HCT116 (cell line): ENCODE measurements at regions not wholly inside any gene's neighbourhood (a gene's known extent, or its start where the extent isn't known, plus 50 kb on each side); places are given as distances from the start of the nearest gene placed in this dataset.

Experiments used
- MAX ChIP-seq: IDR thresholded peaks from 2 replicates; pipeline ENCODE4 v1.6.1; 2012
- POLR2A ChIP-seq: IDR thresholded peaks from 2 replicates; pipeline ENCODE4 v1.7.0; 2011; ENCODE audit warnings: borderline replicate concordance; ENCODE audit not compliant: insufficient read depth, insufficient read length; ENCODE audit errors: extremely low read depth
- POLR2AphosphoS5 ChIP-seq: IDR thresholded peaks from 2 replicates; pipeline ENCODE4 v1.6.1; 2011; ENCODE audit warnings: mild to moderate bottlenecking, low read depth, low read length, moderate library complexity
- SRF ChIP-seq: IDR thresholded peaks from 2 replicates; pipeline ENCODE4 v1.6.1; 2012; ENCODE audit warnings: low read depth
- YY1 ChIP-seq: IDR thresholded peaks from 2 replicates; pipeline ENCODE4 v1.6.1; 2011; ENCODE audit warnings: low read length, low read depth, moderate library complexity, mild to moderate bottlenecking; ENCODE audit not compliant: insufficient replicate concordance; ENCODE audit errors: extremely low read depth
- ZNF274 ChIP-seq: fragments of 200-500 bp; sonication (Bioruptor generic); IDR thresholded peaks from 2 replicates; pipeline ENCODE4 v1.6.1; 2014; ENCODE audit warnings: mild to moderate bottlenecking, low read depth, low read length, inconsistent platforms
- TF ChIP-seq, protein P1 (sequence below), 3 experiments: fragments of 200-600 bp in 1 of 3; sonication (generic) in 1 of 3; IDR thresholded peaks in 2 of 3; conservative IDR thresholded peaks in 1 of 3; 2 replicates each; pipeline ENCODE4 v1.5.1; 2012 to 2017; ENCODE audit warnings: low read depth in 2 of 3, low read length in 2 of 3, antibody characterized with exemption in 1 of 3, borderline replicate concordance in 1 of 3, control low read depth in 1 of 3, mild to moderate bottlenecking in 1 of 3, mixed read lengths in 1 of 3, mixed run types in 1 of 3, moderate library complexity in 1 of 3; ENCODE audit not compliant: insufficient read depth in 1 of 3
- TF ChIP-seq, protein P2 (sequence below): IDR thresholded peaks from 2 replicates; pipeline ENCODE4 v1.6.1; 2011; ENCODE audit warnings: mild to moderate bottlenecking, low read length, moderate library complexity; ENCODE audit not compliant: insufficient replicate concordance; ENCODE audit errors: extremely low read depth
- TF ChIP-seq, protein P3 (sequence below): IDR thresholded peaks from 2 replicates; pipeline ENCODE4 v1.6.1; 2012; ENCODE audit warnings: low read depth

DNA sequence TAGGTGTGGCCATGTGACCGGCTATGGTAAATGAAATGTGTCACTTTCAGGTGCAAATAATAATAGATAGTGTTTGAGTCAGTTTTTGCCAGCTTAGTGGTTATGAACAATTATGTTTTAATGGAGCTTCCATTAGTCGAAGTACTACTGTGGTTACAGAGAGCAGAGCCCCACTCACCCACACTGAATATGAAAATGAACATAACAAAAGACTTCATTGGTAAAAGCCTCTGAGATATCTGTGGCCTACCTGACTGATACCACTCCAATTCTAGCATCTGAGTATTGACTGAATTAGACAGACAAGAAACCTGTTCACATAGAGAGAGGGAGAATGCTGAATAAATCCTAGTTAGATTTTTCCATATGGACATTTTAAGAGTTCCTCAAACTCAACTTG is 405.6 kb downstream of the BRINP1 start:
- TF ChIP-seq MAX (no peak), POLR2AphosphoS5 (no peak), POLR2A (no peak), YY1 (no peak), ZNF274 (no peak), SRF (no peak)
- TF ChIP-seq, protein P1, sequence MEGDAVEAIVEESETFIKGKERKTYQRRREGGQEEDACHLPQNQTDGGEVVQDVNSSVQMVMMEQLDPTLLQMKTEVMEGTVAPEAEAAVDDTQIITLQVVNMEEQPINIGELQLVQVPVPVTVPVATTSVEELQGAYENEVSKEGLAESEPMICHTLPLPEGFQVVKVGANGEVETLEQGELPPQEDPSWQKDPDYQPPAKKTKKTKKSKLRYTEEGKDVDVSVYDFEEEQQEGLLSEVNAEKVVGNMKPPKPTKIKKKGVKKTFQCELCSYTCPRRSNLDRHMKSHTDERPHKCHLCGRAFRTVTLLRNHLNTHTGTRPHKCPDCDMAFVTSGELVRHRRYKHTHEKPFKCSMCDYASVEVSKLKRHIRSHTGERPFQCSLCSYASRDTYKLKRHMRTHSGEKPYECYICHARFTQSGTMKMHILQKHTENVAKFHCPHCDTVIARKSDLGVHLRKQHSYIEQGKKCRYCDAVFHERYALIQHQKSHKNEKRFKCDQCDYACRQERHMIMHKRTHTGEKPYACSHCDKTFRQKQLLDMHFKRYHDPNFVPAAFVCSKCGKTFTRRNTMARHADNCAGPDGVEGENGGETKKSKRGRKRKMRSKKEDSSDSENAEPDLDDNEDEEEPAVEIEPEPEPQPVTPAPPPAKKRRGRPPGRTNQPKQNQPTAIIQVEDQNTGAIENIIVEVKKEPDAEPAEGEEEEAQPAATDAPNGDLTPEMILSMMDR (IDR thresholded peaks at IDR 0.05 in 2 of 3, conservative IDR thresholded peaks at IDR 0.05 in 1 of 3; ENCODE audit: borderline replicate concordance in 1 of 3, insufficient read depth in 1 of 3, low read depth in 2 of 3, low read length in 2 of 3): no peak
- TF ChIP-seq, protein P2, sequence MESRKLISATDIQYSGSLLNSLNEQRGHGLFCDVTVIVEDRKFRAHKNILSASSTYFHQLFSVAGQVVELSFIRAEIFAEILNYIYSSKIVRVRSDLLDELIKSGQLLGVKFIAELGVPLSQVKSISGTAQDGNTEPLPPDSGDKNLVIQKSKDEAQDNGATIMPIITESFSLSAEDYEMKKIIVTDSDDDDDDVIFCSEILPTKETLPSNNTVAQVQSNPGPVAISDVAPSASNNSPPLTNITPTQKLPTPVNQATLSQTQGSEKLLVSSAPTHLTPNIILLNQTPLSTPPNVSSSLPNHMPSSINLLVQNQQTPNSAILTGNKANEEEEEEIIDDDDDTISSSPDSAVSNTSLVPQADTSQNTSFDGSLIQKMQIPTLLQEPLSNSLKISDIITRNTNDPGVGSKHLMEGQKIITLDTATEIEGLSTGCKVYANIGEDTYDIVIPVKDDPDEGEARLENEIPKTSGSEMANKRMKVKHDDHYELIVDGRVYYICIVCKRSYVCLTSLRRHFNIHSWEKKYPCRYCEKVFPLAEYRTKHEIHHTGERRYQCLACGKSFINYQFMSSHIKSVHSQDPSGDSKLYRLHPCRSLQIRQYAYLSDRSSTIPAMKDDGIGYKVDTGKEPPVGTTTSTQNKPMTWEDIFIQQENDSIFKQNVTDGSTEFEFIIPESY: no peak
- TF ChIP-seq, protein P3, sequence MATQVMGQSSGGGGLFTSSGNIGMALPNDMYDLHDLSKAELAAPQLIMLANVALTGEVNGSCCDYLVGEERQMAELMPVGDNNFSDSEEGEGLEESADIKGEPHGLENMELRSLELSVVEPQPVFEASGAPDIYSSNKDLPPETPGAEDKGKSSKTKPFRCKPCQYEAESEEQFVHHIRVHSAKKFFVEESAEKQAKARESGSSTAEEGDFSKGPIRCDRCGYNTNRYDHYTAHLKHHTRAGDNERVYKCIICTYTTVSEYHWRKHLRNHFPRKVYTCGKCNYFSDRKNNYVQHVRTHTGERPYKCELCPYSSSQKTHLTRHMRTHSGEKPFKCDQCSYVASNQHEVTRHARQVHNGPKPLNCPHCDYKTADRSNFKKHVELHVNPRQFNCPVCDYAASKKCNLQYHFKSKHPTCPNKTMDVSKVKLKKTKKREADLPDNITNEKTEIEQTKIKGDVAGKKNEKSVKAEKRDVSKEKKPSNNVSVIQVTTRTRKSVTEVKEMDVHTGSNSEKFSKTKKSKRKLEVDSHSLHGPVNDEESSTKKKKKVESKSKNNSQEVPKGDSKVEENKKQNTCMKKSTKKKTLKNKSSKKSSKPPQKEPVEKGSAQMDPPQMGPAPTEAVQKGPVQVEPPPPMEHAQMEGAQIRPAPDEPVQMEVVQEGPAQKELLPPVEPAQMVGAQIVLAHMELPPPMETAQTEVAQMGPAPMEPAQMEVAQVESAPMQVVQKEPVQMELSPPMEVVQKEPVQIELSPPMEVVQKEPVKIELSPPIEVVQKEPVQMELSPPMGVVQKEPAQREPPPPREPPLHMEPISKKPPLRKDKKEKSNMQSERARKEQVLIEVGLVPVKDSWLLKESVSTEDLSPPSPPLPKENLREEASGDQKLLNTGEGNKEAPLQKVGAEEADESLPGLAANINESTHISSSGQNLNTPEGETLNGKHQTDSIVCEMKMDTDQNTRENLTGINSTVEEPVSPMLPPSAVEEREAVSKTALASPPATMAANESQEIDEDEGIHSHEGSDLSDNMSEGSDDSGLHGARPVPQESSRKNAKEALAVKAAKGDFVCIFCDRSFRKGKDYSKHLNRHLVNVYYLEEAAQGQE: no peak
